Activated CD4-positive, alpha-beta T cell treated with anti-CD3 and anti-CD28 coated beads, Interleukin-2, amount 50 U/mL, for 48 hours (primary cell): ENCODE measurements at regions not wholly inside any gene's neighbourhood (a gene's known extent, or its start where the extent isn't known, plus 50 kb on each side); places are given as distances from the start of the nearest gene placed in this dataset.
"Not testable (repeated sequence)": the region's sequence is repeated elsewhere in the genome, so short reads cannot be mapped to it uniquely, and the experiment has no call there.

Experiments used
- DNase-seq, 2 experiments: peaks; one replicate each; pipeline ENCODE4 v3.0.0-alpha.2; 2020

DNA sequence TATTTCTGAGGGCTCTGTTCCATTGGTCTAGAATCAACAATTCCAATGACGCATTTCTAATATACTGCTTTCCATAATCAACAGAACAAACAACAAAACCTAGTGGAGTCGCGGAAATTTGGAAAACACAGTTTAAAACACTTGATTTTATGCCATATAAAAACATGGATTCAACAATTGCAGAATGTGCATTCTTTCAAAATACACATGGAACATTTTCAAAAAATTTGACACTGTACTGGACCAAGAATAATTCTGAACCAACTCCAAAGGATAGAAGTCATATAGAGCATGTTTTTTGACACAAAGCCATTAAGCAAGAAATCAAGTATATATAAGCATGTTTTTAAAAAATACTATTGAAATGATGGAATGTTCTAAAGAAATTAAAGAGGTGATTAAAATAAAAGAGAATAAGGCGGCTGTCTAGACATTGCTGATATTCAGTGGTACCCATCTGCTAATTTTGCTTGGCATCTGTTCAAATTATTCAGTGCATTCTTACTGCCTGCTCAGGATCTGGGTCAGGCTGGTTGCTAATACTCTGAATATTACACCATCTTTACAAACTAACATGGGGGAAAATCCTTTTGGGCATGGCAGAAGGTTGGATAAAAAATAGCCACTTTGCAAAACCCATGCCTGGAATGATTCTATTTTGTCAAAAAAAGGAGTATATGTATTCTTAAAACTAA lies 221.3 kb downstream of the NPR3 start:
- DNase-seq: no peak

GRCh38 chr5:32933692-32934091 lies 222.6 kb downstream of the NPR3 start:
- no peak for DNase-seq

DNA sequence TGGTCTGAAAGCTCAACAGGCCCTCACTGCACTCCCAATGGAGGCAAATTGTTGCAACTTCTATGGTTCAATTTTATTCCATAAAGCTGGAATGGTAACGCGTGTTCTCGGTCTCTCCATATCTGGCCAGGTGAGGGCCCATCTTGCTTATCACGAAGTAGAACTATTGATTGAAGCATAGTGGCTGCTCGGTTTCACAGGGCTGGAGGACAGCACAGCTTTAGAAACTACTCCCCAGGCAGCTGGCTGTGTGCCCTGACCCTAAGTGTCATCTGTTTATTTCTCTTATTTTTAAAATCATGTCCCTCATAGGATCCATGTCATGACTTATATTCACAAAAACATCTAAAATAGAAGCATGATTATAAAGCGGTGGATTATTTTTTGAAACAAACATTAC lies 223.4 kb downstream of the NPR3 start:
- no peak for DNase-seq

DNA sequence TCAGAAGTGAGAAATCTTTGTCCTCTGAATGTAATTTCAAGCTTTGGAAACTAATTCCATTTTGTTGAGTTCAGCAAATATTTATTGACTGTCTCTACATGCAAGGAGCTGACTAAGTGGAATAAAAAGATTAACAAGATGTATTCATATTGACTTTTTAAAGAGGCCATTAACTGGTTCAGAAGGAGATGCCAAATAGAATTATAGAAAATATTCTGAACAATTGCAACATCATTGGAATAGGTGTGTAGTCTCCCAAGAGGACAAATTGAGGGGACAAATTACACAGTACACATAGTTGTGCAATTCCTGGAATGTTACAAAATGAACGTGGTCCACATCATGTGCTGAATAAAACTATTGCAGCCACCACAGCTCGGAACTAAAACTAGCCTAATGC lies 224.2 kb downstream of the NPR3 start:
- no peak for DNase-seq

DNA sequence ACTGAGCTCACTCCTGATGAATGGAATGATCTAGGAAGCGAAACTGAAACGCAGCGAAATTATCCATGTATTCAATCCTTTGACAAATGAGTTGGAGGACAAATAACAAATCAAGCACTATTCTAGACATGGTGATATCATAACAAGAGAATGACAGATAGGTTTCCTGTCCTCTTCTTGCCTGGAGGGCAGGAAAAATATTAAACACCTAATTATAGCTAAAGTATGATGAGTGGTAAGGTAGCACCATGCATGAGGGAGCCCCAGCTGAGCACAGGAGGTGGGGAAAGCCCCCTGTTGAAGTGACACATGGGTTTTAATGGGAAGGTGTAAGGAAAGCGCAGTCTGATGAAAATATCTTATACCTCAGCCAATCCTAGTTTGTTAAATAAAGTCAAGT lies 225.2 kb downstream of the NPR3 start:
- DNase-seq: no peak

GRCh38 chr5:32942225-32942989 lies 231.3 kb downstream of the NPR3 start:
- peak in 1 of 2 experiments; percentile 3 for DNase-seq

DNA sequence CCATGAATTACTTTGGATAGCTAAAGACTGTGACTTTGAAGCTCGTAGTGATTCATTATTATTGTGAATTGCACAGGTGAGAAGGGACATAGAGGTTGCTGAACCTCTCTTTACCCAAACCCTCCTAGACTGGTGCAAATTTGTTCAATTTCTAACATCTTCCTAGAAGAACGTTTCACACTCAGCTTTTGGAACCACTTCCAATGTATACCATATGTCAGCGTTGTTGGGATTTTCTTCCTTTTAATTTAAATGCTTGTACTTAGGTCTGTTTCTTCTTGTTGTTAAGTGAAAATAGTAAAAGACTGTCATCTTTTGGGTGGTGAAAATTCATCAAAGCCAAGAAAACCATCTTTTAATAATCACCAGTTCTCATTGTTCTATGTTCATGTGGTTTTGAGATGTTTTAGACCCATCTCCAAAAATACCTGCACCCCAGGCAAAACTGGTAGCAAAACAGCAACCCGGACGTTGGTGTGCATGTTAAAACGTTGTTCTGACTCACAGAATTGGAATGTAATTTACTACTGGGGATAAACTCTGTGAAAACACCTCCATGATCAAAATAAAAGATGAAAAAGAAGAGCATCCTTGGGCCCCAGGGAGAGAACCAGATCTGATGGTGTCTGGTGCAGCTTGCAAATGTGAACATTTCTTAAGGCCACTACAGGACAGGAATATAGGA lies 238.3 kb downstream of the NPR3 start:
- DNase-seq: no peak

DNA sequence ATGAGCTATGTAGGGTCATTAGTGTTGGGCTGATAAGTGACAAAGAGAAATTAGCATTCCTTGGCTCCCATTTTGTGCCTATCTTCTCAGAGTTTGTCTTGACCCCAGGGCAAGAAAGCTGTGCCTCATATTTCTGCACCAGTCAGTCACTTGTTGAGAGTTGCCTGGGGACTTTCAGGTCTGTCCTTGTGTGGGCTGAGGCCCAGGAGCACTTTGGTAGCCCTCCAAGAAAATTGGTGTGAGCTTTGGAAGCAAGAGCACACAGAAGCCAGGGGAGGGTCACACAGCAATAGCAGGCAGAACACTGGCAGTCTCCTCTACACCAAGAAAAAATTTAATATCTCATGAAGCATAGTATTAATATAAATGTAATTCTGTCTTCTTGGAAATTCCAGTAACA lies 239.9 kb downstream of the NPR3 start:
- no peak for DNase-seq

GRCh38 chr5:32951878-32952277 lies 240.8 kb downstream of the NPR3 start:
- no peak for DNase-seq

- DNase-seq: not testable (repeated sequence)
Measured at GRCh38 chr5:32952421-32952820, 241.3 kb downstream of the NPR3 start.

DNA sequence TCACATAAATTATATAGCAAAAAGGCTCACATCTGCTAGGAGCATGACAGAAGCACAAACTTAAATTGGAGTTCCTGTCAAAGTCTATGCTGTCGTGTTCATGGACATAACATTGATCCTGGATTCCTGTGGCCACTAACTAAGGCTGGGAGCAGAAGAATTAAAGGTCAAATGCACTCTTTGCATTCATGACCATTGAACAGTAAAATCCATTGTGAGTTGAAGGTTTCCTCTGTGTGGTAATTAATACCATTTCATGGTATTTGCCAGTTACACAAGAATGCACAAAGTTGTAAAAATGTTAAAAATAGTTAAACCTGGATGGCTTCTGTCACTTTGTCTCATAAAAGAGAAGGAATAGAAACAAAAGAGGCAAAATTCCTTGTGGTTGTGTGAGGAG lies 242.6 kb downstream of the NPR3 start:
- DNase-seq: no peak

- no peak for DNase-seq
Measured at GRCh38 chr5:32955814-32956213, 244.7 kb downstream of the NPR3 start.

- DNase-seq: no peak
Measured at GRCh38 chr5:32960340-32961058, 249.4 kb downstream of the NPR3 start.

GRCh38 chr5:32961059-32961415 lies 249.9 kb downstream of the NPR3 start:
- DNase-seq: no peak

GRCh38 chr5:32964261-32964660 lies 253.1 kb downstream of the NPR3 start:
- no peak for DNase-seq

GRCh38 chr5:32973646-32974045 lies 262.5 kb downstream of the NPR3 start:
- no peak for DNase-seq

DNA sequence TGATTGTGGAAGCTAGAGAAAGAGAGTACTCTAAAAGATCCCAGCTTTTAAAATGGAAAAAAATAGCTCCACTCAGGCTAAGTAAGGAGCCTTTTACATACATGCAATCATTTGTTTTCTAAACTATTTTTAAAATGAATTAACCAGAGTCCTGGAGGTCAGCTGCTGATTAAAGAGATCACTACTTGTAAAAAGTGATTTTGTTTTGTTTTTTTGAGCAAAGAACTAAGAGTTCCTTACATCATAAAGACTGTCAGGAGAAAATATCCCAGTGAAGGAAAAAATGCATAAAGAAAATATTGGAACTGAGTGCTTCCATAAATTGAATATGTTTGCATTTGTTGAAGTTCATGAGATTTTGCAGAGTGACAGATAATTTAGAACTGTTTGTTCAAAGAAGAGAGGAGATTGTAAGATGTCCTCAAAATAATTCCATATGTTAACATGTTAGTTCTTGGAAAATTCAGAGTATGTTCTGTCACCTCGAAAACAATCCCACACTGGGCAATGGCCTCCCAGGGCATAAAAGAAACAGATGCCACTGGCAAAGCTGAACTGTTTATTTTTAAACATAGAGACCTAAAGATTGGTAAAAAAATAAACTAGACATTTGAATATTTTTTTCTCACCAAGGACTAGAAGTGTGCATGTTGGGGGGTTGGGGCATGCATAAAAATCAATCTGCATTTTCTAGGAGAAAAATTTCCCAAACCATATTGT lies 264.7 kb downstream of the NPR3 start:
- DNase-seq: no peak

DNA sequence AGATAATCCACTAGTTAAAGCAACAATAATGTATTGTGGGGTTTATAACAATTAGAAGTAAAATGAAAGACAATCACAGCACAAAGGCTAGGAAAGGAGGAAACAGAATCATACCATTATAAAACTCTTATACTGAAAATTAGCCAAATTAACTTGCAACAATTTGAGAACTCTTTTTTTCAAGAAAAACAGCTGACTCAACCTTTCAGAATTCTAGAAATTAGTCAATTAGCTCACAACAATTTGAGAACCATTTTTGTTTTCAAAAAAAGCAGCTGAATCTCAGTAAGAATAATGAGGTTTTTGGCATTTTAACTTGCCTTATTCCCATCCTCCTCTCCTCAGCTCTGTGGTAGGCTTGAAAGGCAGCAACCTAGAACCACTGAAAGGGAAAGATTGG lies 269.9 kb downstream of the NPR3 start:
- DNase-seq: no peak

- DNase-seq: no peak
Measured at GRCh38 chr5:32984851-32985610, 273.9 kb downstream of the NPR3 start.

DNA sequence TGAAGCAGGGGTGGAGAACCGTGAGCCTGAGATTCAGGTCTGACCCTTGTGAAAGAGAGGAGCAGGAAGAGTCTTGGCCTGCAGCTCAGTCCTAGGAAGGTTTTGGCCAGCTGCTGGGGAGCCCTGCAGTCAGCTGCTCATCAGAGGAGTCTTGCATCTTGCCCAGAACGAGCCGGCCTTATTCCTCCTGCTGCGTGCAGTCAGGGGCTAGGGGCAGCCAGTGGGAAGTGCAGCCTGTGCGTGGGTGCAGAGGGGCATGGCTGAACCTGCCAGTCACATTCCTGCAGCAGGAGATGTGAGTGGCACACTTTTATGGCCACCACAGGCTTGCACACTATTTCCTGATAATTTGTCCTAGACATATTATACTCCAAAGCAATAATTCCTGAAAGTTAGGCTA lies 278.7 kb downstream of the NPR3 start:
- no peak for DNase-seq

DNA sequence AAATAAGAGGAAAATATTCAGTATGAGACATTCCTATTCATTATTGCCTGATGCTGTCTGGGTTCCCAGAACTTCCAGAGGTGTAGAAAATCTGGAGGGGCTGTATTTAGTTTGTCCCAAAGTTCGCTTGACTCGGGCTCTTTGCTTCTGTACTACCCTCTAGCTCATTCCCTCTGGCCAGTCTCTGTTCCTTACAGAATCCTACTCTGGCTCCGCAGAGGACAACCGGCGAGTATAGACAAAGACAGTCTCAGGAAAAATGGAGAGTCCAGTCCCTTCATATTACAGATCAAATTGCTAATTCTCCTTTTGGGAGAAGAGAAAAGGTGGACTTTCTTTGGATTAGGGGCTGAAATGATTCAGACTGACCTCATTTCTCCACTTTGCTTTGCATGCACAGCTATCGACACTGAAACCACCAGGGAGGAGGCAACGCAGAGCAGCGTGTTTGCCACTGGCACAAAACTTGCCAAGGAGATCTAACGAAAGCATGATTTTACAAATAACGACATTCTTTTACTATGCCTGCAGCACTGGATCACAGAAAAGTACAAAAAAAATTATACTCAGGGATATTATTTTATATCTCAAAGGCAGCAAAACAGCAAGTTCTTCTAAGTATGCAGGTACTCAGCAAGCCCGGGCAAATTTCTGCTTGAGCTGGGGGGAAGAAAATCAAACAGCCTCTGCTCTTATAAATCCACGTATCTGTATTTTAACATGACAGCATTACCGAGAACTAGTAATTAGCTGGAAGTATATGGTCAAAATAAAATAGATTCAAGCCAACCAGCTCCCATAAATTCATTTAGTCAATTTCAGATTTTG lies 279.7 kb downstream of the NPR3 start:
- no peak for DNase-seq
